ENCODE measurements at regions not wholly inside any gene's neighbourhood (a gene's known extent, or its start where the extent isn't known, plus 50 kb on each side); places are given as distances from the start of the nearest gene placed in this dataset.
"Not testable (repeated sequence)": the region's sequence is repeated elsewhere in the genome, so short reads cannot be mapped to it uniquely, and the experiment has no call there.

- DNase-seq = no peak
These were observed 60.8 kb upstream of the UNC93A start for GRCh38 chr6:167230288-167230687.

GRCh38 chr6:167232356-167232755 is 58.8 kb upstream of the UNC93A start:
- no peak for DNase-seq

- no peak for DNase-seq
These were observed 57.6 kb upstream of the UNC93A start for GRCh38 chr6:167233490-167233889.

GRCh38 chr6:167234576-167234975 is 56.5 kb upstream of the UNC93A start:
- not testable (repeated sequence) for DNase-seq

- DNase-seq = no peak
These were observed 56.1 kb upstream of the UNC93A start for GRCh38 chr6:167235005-167235404.

- DNase-seq = no peak
These were observed 55.5 kb upstream of the UNC93A start for GRCh38 chr6:167235421-167236238.

- DNase-seq = no peak
These were observed 54.9 kb upstream of the UNC93A start for GRCh38 chr6:167236239-167236571.

GRCh38 chr6:167237438-167238145 is 53.5 kb upstream of the UNC93A start:
- no peak for DNase-seq

- DNase-seq = no peak
These were observed 52.9 kb upstream of the UNC93A start for GRCh38 chr6:167238146-167238693.

GRCh38 chr6:167238694-167239467 is 52.2 kb upstream of the UNC93A start:
- DNase-seq = no peak

- DNase-seq = not testable (repeated sequence)
These were observed 51.6 kb upstream of the UNC93A start for GRCh38 chr6:167239470-167239869.

- DNase-seq = no peak
These were observed 51.0 kb upstream of the UNC93A start for GRCh38 chr6:167240034-167240541.

Measured in NCI-H345 (cell line).